Left renal pelvis (tissue), 4 donors: ENCODE measurements at regions not wholly inside any gene's neighbourhood (a gene's known extent, or its start where the extent isn't known, plus 50 kb on each side); places are given as distances from the start of the nearest gene placed in this dataset.

Source experiments
- DNase-seq, 4 donors: peaks; one replicate each; pipeline ENCODE4 v3.0.0-alpha.2; 2013; ENCODE audit warnings: low read depth in 4 of 4, low spot score in 3 of 4

DNA sequence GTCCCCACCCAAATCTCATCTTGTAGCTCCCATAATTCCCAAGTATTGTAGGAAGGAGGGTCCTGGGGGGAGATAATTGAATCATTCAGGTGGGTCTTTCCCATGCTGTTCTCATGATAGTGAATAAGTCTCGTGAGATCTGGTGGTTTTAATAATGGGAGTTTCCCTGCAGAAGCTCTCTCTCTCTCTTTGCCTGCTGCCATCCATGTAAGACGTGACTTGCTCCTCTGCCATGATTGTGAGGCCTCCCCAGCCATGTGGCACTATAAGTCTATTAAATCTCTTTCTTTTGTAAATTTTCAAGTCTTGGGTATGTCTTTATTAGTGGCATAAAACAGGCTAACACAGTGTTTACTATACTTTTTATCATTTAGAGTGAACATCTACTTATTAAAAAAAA, 338.8 kb downstream of the ANKRD7 start:
- no peak for DNase-seq

DNA sequence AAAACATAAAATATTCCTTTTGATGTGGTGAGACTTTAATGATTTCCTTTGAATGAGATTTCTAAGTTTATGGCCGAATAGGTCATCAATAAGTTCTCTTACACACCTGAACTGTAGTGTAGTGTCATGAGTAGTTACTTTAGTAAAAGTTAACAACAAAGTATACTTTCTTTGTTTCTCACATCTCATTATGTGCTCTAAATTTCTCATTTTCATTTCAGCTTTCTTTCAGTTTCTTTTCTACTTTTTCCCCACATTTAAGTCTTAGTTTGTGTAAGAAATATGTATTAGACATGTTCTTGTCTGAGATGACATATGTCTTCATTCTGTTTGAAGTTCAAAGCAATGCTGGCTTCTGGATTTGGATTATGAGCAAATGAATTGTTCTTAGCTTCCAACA, 348.1 kb downstream of the ANKRD7 start:
- DNase-seq: no peak

DNA sequence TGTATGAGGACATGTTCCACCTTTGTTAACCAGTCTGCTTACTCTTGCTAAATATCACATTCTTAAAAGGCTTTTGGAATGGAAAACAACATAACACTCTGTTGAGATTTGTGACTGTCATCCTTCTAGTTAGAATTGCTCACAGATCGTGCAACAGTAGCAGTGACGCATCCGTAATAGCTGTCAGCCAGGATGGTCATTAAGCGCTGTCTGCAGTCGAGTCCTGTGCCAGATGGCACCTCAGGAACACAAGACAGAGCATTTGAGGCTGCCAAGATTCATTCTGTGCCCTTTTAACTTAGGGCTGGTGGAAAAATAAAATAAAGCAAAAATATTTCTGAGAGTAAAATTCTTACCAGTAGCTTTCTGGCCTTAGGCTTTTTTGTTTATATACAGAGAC, 348.6 kb downstream of the ANKRD7 start:
- no peak for DNase-seq

DNA sequence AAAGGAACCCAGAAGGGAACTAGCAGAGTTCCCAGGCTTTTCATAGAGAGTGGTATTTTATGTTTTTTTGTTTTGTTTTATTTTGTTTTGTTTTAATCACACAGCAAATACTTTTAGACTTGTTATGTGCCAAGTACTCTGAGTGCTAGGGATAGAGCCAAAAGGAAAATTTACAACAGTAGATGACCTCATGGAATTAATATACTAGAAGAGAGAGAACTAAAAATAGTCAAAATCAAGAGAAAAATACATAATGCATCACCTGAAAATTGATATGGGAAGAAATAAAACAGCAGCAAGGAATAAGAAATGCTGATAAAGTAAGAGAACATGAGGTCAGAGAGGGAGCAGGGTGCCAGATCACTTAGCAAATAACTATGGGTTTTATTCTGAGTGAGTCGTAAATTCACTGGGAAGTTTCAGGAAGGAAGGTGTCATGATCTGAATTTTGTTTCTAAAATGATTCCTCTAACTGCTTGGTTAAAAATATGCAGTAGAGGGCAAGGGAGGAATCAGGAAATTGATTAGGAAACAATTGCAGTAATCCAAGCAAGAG, 351.0 kb downstream of the ANKRD7 start:
- DNase-seq: no peak

DNA sequence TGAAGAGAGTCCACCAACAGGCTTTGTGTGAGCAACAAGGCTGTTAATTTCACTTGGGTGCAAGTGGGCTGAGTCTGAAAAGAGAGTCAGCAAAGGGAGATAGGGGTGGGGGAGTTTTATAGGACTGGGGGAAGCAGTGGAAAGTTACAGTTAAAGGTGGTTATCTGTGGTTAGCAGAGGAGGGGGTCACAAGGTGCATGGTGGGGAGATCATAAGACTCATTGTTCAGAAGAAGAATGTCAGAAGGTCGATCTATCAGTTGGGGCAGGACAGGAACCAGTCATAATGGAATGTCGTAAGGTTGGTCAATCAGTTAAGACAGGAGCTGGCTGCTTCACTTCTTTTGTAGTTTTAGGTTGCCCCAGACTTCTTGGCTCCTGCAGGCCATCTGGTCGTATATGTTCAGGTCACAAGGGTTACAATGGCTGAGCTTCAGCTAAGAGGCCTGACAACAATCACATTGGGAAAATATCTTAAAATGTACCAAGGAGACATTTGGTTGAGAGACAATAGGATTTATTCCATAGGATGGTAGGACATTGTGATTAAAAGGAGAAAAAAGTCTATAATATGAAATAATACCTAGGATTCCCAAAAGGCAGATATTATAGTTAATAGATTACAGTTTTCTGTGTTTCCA, 356.4 kb downstream of the ANKRD7 start:
- no peak for DNase-seq

DNA sequence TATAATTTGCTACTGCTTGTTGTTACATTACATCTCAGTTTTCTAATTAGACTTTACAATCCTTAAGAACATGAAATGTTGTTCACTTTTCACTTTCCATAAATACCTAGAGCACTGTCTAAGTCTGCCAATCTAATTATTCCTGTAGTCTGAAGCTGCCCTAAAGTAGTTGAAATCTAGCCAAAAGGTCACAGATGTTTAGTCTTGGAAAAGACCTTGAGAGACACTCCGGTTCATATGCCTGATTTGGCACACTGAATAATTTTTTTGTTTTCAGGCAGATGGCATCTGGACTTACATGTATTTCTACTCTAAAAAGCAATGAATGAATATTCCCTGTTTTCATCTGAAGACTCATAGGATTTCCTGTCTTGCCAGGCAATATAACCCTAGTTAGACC, 359.1 kb downstream of the ANKRD7 start:
- no peak for DNase-seq

DNA sequence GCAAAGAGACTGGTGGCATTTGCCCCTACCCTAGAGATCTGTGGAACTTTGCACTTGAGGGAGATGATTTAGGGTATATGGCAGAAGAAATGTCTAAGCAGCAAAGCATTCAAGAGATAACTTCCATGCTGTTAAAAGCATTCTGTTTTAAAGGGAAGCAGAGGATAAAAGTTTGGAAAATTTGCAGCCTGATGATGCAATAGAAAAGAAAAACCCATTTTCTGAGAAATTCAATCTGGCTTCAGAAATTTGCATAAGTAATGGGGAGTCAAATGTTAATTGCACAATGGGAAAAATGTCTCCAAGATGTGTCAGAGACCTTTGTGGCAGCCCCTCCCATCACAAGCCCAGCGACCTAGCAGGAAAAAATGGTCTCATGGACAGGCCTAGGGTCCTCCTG, 361.7 kb downstream of the ANKRD7 start:
- DNase-seq: no peak

DNA sequence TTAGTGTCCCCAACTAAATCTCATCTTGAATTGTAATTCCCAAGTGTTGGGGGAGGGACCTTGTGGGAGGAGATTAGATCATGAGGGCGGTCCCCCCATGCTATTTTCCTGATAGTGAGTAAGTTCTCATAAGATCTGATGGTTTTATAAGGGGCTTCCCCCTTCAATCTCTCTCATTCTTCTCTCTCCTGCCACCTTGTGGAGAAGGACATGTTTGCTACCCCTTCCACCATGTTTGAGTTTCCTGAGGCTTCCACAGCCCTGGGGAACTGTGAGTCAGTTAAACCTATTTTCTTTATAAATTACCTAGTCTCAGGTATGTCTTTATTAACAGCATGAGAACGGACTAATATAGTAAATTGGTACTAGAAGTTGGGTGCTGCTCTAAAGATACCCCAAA, 365.6 kb downstream of the ANKRD7 start:
- no peak for DNase-seq

DNA sequence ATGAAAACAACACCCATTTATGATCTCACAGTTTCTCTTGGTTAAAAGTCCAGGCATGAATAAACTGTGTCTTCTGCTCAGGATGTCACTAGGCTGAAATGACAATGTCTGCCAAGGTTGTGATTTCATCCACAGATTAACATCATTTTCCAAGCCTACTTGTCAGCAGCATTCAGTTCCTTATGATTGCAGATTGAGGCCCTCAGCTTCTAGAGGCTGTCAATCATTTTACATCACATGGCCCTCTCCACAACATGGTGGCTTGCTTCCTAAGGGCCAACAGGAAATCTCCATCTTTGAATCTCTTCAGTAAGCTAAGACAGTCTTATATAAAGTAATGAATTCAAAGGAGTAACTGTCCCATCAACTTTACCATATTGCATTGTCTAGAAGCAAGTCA, 377.6 kb downstream of the ANKRD7 start:
- DNase-seq: no peak

DNA sequence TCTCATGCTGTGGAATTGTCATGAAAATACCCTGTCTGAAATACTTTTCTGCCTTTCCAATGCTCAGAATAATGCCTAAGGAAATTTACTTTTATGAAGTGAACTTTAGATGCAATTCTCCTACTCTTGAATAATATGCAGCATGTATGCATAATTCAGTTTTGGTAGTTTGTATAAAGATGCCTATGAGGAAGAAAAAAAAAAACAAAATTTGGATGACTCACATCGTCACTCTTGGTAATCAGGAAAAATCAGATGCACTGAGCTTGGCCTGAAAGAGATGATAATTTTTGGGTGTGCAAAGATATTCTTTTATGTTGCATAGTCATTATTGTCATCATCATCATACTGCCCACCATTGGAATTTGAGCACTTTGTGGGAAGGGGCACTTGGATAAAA, 382.1 kb downstream of the ANKRD7 start:
- DNase-seq: no peak

DNA sequence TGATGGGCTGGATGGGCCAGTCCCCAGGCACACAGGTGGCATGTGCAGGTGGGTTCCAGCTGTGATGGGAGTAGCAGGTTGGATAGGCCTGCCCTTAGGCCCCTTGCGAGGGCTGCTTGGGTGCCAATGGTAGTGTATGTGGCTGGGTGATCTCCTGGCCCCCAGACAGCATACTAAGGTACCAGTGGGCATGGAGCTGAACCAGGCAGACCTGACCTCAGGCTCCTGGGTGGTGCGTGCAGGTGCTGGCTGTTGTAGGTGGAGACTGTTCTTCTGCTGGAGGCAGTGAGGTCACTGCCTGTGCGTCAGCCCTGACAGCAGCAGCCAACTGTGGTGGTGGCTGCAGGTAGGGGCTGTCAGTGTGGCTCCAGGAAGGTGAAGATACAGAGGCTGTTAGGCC, 384.7 kb downstream of the ANKRD7 start:
- DNase-seq: no peak

DNA sequence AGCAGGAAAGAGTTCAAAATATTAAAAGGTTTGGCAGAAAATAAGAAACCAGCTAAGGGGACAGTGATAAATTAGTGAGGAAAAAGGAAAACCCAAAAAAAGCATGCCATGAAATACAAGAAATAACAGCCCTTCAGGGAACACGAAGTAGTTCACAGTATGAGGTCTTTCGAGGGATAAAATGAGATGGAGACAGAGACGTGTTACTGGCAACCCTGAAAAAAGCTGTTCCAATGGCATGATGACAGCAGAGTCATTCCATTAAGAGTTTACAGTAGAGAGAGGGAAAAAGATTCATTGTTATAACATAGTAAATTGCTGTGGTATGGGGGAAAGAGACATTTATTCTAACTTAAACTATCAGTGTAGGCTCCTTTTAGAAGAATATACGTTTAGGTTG, 391.2 kb downstream of the ANKRD7 start:
- DNase-seq: no peak

DNA sequence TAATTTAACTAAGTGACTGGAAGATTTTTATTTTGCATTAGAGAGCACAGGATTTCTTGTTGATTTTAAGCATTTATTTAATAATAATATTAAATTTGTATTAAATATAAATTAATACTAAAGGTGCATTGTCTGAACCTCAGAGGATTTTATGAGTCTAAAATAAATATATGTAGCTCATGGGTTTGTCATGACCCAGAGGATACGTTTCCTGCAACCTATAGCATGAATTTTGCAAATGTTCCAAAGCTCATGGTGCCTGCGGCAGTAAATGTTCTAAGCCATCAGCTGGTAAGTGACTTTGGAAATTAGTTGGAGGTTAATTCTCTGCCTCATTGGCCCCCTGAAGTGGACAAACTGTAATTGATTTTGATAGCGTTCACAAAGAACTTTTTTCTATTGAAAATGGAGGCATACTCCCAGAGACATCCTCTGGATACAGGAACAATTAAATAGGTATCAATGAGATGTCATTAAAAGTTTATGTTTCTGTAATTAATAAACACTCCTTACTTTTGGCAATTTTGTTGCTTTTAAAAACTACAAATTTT, 397.4 kb downstream of the ANKRD7 start:
- no peak for DNase-seq

DNA sequence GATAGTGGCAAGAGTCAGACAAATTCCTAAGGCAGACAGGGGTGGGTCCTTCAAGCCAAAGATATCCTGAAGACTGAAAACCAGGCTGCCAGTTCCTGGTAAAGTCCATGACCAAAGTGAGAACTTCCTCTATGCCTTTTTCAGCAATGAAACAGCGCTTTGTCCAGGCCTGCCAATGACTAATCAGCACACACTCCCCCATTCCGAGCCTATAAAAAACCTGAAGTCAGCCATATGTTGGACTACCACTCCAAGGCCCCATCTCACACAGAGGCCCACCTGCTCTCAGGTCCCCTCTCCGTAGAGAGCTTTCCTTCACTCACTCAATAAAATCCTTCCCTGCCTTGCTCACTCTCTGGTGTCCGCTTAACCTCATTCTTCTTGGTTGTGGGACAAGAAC, 402.2 kb downstream of the ANKRD7 start:
- no peak for DNase-seq

DNA sequence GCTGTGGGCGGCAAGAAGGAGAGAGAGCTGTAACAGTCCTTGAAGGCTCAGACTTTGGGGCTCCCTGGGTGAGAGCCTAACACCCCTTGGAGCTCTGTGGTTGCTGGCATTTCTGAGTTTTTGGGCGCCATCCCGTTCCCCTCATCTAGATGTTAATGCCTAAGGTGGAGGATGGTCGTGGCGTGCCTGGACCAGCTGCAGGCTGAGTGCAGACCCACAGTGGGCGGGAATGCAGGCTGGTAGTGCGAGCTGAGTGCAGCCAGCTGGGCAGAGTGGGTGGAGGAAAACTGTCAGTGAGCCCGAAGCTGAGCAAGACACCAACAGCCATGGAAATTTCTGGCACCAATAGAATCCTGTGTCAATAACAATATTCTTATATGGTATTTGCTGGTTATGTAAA, 403.0 kb downstream of the ANKRD7 start:
- DNase-seq: no peak

DNA sequence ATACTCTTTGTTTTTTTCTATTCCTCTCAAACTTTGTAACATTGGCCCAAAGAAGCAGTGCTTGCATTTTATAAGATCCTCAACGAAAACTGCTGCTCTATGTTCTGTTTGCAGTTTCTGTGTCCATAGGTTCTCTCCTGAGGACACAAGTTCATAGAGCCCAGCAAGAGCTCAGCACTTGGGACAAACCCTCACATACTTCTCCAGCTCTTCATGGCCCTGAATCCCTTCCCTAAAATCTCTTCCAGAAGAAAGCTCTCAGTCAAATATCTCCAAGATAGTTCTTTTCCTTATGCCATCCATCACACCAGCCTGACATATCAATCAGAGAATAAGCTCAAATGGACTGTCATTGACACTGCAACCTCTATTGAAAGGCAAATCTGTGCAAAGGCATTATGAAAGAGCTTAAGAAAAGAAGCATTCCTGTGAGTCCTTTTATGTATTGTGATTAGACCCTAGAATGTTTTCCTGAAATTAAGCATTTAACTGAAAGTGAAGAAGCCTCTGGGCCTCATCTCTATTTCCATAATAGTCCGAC, 405.5 kb downstream of the ANKRD7 start:
- no peak for DNase-seq

DNA sequence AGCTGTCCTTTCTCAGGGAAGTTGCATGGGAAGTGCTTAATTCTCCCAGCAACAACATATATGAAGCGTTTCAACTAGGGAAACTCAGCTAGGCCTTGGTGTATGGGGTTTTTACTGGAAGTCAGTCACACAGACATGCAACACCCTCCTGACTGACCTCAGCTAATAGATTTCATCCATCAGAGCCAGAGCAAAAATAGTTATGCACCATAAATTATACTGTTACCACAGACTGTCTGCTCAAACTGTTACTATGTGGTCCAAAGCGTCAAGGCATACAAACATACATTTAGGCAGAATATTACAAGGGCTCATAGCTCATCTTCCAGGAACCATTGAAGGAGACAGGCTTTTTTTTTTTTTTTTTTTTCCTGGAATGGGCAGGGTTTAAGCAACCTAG, 417.9 kb downstream of the ANKRD7 start:
- no peak for DNase-seq

DNA sequence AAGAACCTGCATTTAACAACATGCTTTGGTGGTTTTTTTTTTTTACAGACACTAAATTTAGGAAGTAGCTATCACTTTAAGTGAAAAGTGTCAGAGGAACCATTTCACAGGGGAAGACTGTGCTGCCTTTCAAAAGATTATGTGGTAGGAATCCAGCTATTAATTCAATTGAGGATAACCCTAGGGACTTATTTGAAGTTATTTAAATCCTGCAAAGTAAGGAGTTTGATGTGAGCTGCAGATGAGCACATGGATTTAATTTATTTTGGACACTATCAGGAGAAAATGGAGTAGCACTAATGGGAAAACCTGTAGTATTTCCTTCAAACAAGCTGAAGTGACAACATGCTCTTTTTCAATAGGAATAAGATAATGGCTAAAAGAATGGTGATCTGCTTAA, 419.8 kb downstream of the ANKRD7 start:
- no peak for DNase-seq

DNA sequence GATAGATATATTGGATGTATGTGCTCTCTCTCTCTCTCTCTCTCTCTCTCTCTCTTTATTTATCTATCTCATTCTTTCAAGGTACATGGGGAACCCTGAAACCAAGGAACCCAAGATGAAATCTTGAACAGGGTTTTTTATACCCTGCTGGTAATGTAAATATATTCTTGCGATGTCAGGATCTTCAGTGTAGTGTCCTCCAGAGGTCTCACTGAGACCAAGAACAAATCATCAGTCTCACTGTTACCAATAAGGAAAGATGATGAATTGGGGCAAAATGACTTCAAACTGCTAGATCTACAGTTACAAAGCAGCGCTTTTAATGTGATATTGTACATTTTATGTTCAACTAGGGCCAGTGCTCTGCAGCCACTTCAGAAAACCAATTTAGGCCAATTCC, 423.5 kb downstream of the ANKRD7 start:
- no peak for DNase-seq

DNA sequence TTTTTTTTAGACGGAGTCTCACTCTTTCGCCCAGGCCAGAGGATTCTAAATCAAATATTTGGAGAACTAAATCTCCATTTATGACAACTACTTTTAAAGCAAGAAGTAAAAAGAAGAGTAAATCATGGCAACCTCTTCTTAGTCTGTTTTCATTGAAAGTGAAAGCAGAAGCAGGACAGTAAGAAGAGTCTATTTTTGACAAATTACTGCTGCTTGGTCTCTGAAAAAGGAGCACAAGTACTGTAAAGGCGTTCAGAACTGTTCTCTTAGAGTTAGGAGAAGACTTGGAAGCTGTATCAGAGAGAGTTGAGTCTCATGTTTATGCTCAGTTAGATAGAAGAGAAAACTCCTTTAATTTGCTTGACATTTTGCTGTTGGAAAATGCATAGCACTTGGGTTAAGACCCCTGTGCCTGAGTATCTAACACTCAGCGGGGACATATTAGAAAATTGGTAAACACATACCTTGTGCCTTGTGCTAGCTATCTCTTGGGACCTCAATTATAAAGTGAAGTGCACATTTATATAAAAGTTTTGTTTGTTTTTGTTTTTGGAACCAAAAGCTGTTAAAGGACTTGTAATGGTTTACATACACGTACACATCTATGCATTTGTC, 433.0 kb downstream of the ANKRD7 start:
- no peak for DNase-seq

DNA sequence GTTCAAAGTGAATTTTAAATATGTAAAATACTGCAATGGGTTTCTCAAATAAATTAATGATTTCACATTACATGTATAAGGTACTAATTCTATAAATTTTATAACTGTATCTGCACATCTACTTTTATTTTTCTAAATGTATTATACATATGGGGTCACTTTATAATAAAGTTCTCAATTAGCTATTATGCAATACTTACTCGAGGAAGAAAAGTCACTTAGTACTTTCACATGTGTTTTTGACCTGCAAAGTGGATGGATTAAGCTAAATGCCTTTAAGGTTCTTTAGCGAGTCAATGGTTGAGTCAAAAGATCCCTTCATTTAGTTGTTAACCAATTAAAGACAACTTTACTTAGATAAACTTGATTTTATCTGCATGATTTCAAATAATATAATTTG, 437.8 kb downstream of the ANKRD7 start:
- DNase-seq: no peak

DNA sequence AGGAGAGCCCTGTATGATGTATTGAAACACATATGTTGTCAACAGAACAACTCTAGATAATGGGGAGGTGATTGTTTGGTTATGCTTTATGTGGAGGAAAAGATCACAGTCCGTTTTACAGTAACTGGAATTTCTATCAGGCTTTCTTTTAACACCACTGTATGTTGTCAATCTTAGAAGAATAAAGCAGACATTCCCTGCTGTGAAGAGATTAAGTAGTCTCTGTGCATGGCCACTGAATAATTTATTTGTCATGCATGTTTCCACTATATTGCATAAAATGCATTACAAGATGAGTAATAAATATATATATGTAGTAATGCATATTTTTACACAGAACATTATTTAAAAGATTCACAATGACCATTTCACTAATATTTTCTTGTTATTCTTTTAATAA, 440.0 kb downstream of the ANKRD7 start:
- no peak for DNase-seq
